Ascending aorta (tissue), 2 donors: ENCODE measurements at regions not wholly inside any gene's neighbourhood (a gene's known extent, or its start where the extent isn't known, plus 50 kb on each side); places are given as distances from the start of the nearest gene placed in this dataset.
A peak's percentile ranks its signal among the peaks of the same experiment; 100 is the strongest.

Experiments used
- DNase-seq, 2 donors: peaks; one replicate each; pipeline ENCODE4 v3.0.0-alpha.2; 2019; ENCODE audit warnings: low spot score in 2 of 2
- H3K27ac ChIP-seq, 2 donors: fragments of 200-600 bp; sonication (generic); one replicate each; pipeline ENCODE4 v1.5.1; 2016 to 2017; ENCODE audit warnings: mild to moderate bottlenecking in 1 of 2
- H3K27me3 ChIP-seq: fragments of 200-600 bp; sonication (generic); one replicate; pipeline ENCODE4 v1.5.1; 2017
- H3K36me3 ChIP-seq, 2 donors: fragments of 200-600 bp; sonication (generic); one replicate each; pipeline ENCODE4 v1.5.1; 2016
- H3K4me1 ChIP-seq, 2 donors: fragments of 200-600 bp; sonication (generic); one replicate each; pipeline ENCODE4 v1.5.1; 2016 to 2017; ENCODE audit warnings: mild to moderate bottlenecking in 1 of 2
- H3K4me3 ChIP-seq, 2 donors: fragments of 200-600 bp; sonication (generic); one replicate each; pipeline ENCODE4 v1.5.1; 2016 to 2017; ENCODE audit warnings: mild to moderate bottlenecking in 1 of 2
- H3K9me3 ChIP-seq, 2 donors: fragments of 200-600 bp; sonication (generic); one replicate each; pipeline ENCODE4 v1.5.1; 2016
- CTCF ChIP-seq, 3 experiments: fragments of 200-600 bp in 2 of 3; fragments of 450-650 bp in 1 of 3; sonication (generic) in 2 of 3; IDR thresholded peaks; one replicate each; pipeline ENCODE4 v1.5.1; 2016 to 2019; ENCODE audit warnings: antibody characterized with exemption in 3 of 3, mild to moderate bottlenecking in 1 of 3, moderate library complexity in 1 of 3
- intact Hi-C: fragments of 100-400 bp; cut with DNase I; formaldehyde crosslinking; loops from one replicate; pipeline ENCODE4 v1.15.1; 2023

GRCh38 chr3:130609166-130609979 is 92.4 kb downstream of the COL6A6 start:
- Histone ChIP-seq H3K27me3 (no peaks in the 10 kb centered on the region), H3K4me1 (peaks cover 0 to 2% of the 10 kb centered on the region in 2 donors), H3K27ac (peak overlapping the region in 1 of 2 donors; percentile 53), H3K36me3 (no peaks in the 10 kb centered on the region), H3K4me3 (no peak overlapping the region), H3K9me3 (peaks cover 3 to 24% of the 10 kb centered on the region in 2 donors)
- no peak for TF ChIP-seq CTCF (IDR thresholded peaks at IDR 0.05)
- DNase-seq: peak in 1 of 2 donors; percentile 65
- intact Hi-C loops: no loop called here

- no peaks in the 10 kb centered on the region for H3K4me1 ChIP-seq
- no peak for DNase-seq
- H3K4me3 ChIP-seq: no peak overlapping the region
- H3K27ac ChIP-seq: no peak overlapping the region
- intact Hi-C loops: no loop called here
- no peaks in the 10 kb centered on the region for H3K36me3 ChIP-seq
- no peak for TF ChIP-seq CTCF (IDR thresholded peaks at IDR 0.05)
- H3K27me3 ChIP-seq: no peaks in the 10 kb centered on the region
- no peaks in the 10 kb centered on the region for H3K9me3 ChIP-seq
These were observed 102.2 kb downstream of the COL6A6 start for GRCh38 chr3:130619196-130619595.

GRCh38 chr3:130621824-130622223 is 104.8 kb downstream of the COL6A6 start:
- Histone ChIP-seq H3K4me3 (no peak overlapping the region), H3K36me3 (no peaks in the 10 kb centered on the region), H3K9me3 (no peaks in the 10 kb centered on the region), H3K27me3 (no peaks in the 10 kb centered on the region), H3K4me1 (no peaks in the 10 kb centered on the region), H3K27ac (no peak overlapping the region)
- TF ChIP-seq CTCF (IDR thresholded peaks at IDR 0.05): no peak
- no peak for DNase-seq
- intact Hi-C loops: no loop called here

GRCh38 chr3:130626049-130626448 is 109.1 kb downstream of the COL6A6 start:
- Histone ChIP-seq H3K36me3 (no peaks in the 10 kb centered on the region), H3K4me1 (no peaks in the 10 kb centered on the region), H3K27ac (no peak overlapping the region), H3K9me3 (no peaks in the 10 kb centered on the region), H3K27me3 (no peaks in the 10 kb centered on the region), H3K4me3 (no peak overlapping the region)
- TF ChIP-seq CTCF (IDR thresholded peaks at IDR 0.05): no peak
- intact Hi-C loops: no loop called here
- no peak for DNase-seq

GRCh38 chr3:130627143-130627855 is 110.3 kb downstream of the COL6A6 start:
- no peak for DNase-seq
- intact Hi-C loops: no loop called here
- Histone ChIP-seq H3K9me3 (no peaks in the 10 kb centered on the region), H3K36me3 (no peaks in the 10 kb centered on the region), H3K4me3 (no peak overlapping the region), H3K4me1 (no peaks in the 10 kb centered on the region), H3K27ac (no peak overlapping the region), H3K27me3 (no peaks in the 10 kb centered on the region)
- no peak for TF ChIP-seq CTCF (IDR thresholded peaks at IDR 0.05)
